ENCODE measurements at regions not wholly inside any gene's neighbourhood (a gene's known extent, or its start where the extent isn't known, plus 50 kb on each side); places are given as distances from the start of the nearest gene placed in this dataset.
"Not testable (repeated sequence)": the region's sequence is repeated elsewhere in the genome, so short reads cannot be mapped to it uniquely, and the experiment has no call there.

- no peak for DNase-seq
Measured at GRCh38 chr12:90828621-90829020, 126.4 kb downstream of the CCER1 start.

- no peak for DNase-seq
Measured at GRCh38 chr12:90827567-90827966, 127.4 kb downstream of the CCER1 start.

GRCh38 chr12:90826036-90826435 lies 128.9 kb downstream of the CCER1 start:
- no peak for DNase-seq

- DNase-seq: no peak
Measured at GRCh38 chr12:90823859-90824258, 131.1 kb downstream of the CCER1 start.

- DNase-seq: no peak
Measured at GRCh38 chr12:90819709-90820108, 135.3 kb downstream of the CCER1 start.

- no peak for DNase-seq
Measured at GRCh38 chr12:90816353-90817089, 138.5 kb downstream of the CCER1 start.

- DNase-seq: no peak
Measured at GRCh38 chr12:90809940-90810339, 145.0 kb downstream of the CCER1 start.

GRCh38 chr12:90808568-90808967 lies 146.4 kb downstream of the CCER1 start:
- DNase-seq: no peak

GRCh38 chr12:90802727-90803126 lies 152.2 kb downstream of the CCER1 start:
- DNase-seq: no peak

- DNase-seq: no peak
Measured at GRCh38 chr12:90801776-90802175, 153.2 kb downstream of the CCER1 start.

- no peak for DNase-seq
Measured at GRCh38 chr12:90794212-90794611, 160.8 kb downstream of the CCER1 start.

GRCh38 chr12:90792718-90793117 lies 162.3 kb downstream of the CCER1 start:
- not testable (repeated sequence) for DNase-seq

- no peak for DNase-seq
Measured at GRCh38 chr12:90791445-90791844, 163.5 kb downstream of the CCER1 start.

GRCh38 chr12:90790747-90791146 lies 164.2 kb downstream of the CCER1 start:
- DNase-seq: no peak

- DNase-seq: no peak
Measured at GRCh38 chr12:90773491-90773890, 181.5 kb downstream of the CCER1 start.

- DNase-seq: no peak
Measured at GRCh38 chr12:90770861-90771260, 184.1 kb downstream of the CCER1 start.

GRCh38 chr12:90757957-90758356 lies 197.0 kb downstream of the CCER1 start:
- DNase-seq: no peak

- no peak for DNase-seq
Measured at GRCh38 chr12:90745211-90745610, 209.8 kb downstream of the CCER1 start.

GRCh38 chr12:90741611-90742010 lies 213.4 kb downstream of the CCER1 start:
- no peak for DNase-seq

- no peak for DNase-seq
Measured at GRCh38 chr12:90729736-90730135, 225.2 kb downstream of the CCER1 start.

GRCh38 chr12:90712671-90713070 lies 242.3 kb downstream of the CCER1 start:
- DNase-seq: no peak

- no peak for DNase-seq
Measured at GRCh38 chr12:90710711-90711110, 244.3 kb downstream of the CCER1 start.

GRCh38 chr12:90706036-90706435 lies 248.9 kb downstream of the CCER1 start:
- no peak for DNase-seq

GRCh38 chr12:90695415-90695814 lies 259.6 kb downstream of the CCER1 start:
- no peak for DNase-seq

- DNase-seq: no peak
Measured at GRCh38 chr12:90690120-90690519, 264.9 kb downstream of the CCER1 start.

All from activated CD8-positive, alpha-beta memory T cell treated with anti-CD3 and anti-CD28 coated beads, Interleukin-2, amount 50 U/mL, for 48 hours (primary cell).